H1 (cell line): ENCODE measurements at regions not wholly inside any gene's neighbourhood (a gene's known extent, or its start where the extent isn't known, plus 50 kb on each side); places are given as distances from the start of the nearest gene placed in this dataset.

Experiments
- HDAC2 ChIP-seq, 2 experiments: fragments of 300-600 bp in 1 of 2; sonication (generic) in 1 of 2; IDR thresholded peaks; 2 replicates each; pipeline ENCODE4 v1.6.1; 2011 to 2012; ENCODE audit warnings: low read depth in 2 of 2, low read length in 2 of 2, mild to moderate bottlenecking in 2 of 2, moderate library complexity in 2 of 2, borderline replicate concordance in 1 of 2, inconsistent platforms in 1 of 2
- PHF8 ChIP-seq: fragments of 200-600 bp; sonication (generic); conservative IDR thresholded peaks from 2 replicates; pipeline ENCODE4 v1.7.1; 2012; ENCODE audit warnings: low read depth, mild to moderate bottlenecking, inconsistent platforms, low read length, moderate library complexity
- SRF ChIP-seq: IDR thresholded peaks from 2 replicates; pipeline ENCODE4 v1.6.1; 2011; ENCODE audit warnings: mild to moderate bottlenecking, low read depth, low read length, moderate library complexity
- ZNF274 ChIP-seq: IDR thresholded peaks from 2 replicates; pipeline ENCODE4 v1.7.0; 2012; ENCODE audit warnings: low read length, borderline replicate concordance; ENCODE audit errors: extremely low read depth

GRCh38 chr2:9772035-9772998 is 71.0 kb upstream of the TAF1B start (continued):
- no peak for TF ChIP-seq PHF8
- no peak for TF ChIP-seq ZNF274
- no peak for TF ChIP-seq SRF
- TF ChIP-seq HDAC2 (IDR thresholded peaks at IDR 0.05; ENCODE audit: borderline replicate concordance in 1 of 2, low read depth in 2 of 2, low read length in 2 of 2): no peak
